ELR (cell line): ENCODE measurements at regions not wholly inside any gene's neighbourhood (a gene's known extent, or its start where the extent isn't known, plus 50 kb on each side); places are given as distances from the start of the nearest gene placed in this dataset.
A peak's percentile ranks its signal among the peaks of the same experiment; 100 is the strongest.
"Not testable (repeated sequence)": the region's sequence is repeated elsewhere in the genome, so short reads cannot be mapped to it uniquely, and the experiment has no call there.

Source experiments
- DNase-seq: peaks from one replicate; pipeline ENCODE4 v3.0.0-alpha.2; 2015; ENCODE audit warnings: low read depth

- peak; percentile 96 for DNase-seq
Measured at GRCh38 chr7:41425926-41426325, 277.0 kb downstream of the INHBA start.

GRCh38 chr7:41421056-41421455 lies 281.8 kb downstream of the INHBA start:
- DNase-seq: no peak

GRCh38 chr7:41420421-41420820 lies 282.5 kb downstream of the INHBA start:
- no peak for DNase-seq

- no peak for DNase-seq
Measured at GRCh38 chr7:41418337-41418736, 284.6 kb downstream of the INHBA start.

DNA sequence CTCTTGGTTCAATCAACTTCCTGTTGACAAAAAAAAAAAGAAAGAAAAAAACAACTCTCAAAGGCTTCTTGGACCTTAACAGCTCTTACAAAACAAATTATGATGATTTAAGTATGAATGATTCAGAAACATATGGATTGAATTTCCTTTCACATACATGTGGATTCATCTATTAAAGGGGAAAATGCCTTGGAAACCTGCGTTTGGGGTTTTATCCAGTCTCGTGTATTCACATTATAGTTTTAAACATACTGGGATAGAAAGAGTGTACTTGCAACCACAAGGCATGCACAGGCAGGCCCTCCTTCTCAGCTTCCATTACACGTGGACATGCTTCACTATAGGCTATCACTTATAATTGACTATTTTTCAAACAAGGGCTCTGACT lies 286.7 kb downstream of the INHBA start:
- DNase-seq: no peak

- no peak for DNase-seq
Measured at GRCh38 chr7:41415471-41416207, 287.3 kb downstream of the INHBA start.

GRCh38 chr7:41415051-41415450 lies 287.8 kb downstream of the INHBA start:
- no peak for DNase-seq

DNA sequence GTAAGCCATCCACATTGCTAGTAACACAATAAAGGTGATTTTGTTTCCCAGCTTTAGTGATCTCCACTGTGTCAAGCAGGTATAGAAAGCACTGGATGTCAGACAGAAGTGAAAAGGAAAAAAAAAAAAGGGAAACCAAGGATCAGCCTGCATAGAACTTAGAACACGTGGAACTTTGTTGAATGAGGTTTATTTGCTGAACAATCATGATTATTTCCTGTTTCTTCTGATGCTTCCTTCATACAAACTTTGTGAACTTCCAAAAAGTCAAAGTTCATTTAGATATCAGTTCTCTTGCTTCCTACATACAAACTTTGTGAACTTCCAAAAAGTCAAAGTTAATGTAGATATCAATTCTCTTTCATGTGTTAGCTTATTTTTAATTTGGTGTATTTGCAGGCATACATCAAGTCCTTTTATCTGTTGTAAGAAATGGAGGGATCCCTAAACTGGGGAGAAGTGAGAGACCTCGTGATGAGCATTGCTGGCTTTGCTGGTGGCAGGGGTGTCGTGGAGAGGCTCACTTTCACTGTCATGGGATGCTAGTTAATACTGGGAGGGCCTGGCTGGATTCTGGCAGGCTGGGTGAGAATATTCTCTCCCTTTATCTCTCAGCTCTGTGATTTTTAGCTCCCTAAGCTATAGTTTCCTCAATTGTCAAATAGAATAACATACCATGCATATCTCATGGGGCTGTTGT lies 298.4 kb downstream of the INHBA start:
- no peak for DNase-seq

GRCh38 chr7:41403291-41403690 lies 299.6 kb downstream of the INHBA start:
- DNase-seq: peak; percentile 56

DNA sequence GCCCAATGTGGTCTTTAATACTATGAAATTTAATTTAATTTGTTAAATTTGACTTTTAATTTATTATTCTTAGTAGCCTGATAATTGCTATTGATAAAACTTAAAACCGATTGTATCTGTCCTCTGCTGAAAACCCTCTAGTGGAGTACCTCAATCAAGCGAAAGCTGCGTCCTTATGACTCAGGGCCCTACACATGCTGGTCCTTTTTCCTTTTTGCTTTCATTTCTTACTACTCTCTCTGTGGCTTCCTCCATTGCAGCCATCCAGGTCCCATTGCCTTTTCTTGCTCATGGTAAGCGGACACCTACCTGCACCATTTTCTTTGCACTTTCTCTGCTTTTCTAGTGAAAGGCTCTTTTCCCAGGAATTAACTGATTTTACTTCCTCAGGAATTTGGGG lies 301.1 kb downstream of the INHBA start:
- DNase-seq: no peak

GRCh38 chr7:41399171-41399570 lies 303.7 kb downstream of the INHBA start:
- DNase-seq: no peak

- no peak for DNase-seq
Measured at GRCh38 chr7:41391818-41392217, 311.1 kb downstream of the INHBA start.

DNA sequence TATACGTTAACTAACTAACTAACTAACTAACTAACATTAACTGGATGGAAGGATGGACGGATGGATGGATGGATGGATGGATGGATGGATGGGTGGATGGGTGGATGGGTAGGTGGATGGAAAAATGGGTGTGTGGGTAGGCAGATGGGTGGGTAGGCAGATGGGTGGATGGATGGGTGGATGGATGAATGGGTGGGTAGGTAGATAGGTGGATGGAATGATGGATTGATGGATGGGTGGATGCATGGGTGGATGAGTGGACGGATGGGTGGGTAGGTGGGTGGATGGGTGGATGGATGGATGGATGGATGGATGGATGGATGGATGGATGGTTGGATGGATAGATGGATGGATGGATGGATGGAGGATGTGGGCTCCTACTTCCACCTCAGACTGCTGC lies 314.0 kb downstream of the INHBA start:
- not testable (repeated sequence) for DNase-seq

GRCh38 chr7:41385996-41386395 lies 316.9 kb downstream of the INHBA start:
- peak; percentile 42 for DNase-seq

- no peak for DNase-seq
Measured at GRCh38 chr7:41384418-41384817, 318.5 kb downstream of the INHBA start.

- peak; percentile 29 for DNase-seq
Measured at GRCh38 chr7:41383596-41383995, 319.3 kb downstream of the INHBA start.

- DNase-seq: no peak
Measured at GRCh38 chr7:41378156-41378555, 324.7 kb downstream of the INHBA start.

GRCh38 chr7:41375582-41375981 lies 327.3 kb downstream of the INHBA start:
- no peak for DNase-seq

DNA sequence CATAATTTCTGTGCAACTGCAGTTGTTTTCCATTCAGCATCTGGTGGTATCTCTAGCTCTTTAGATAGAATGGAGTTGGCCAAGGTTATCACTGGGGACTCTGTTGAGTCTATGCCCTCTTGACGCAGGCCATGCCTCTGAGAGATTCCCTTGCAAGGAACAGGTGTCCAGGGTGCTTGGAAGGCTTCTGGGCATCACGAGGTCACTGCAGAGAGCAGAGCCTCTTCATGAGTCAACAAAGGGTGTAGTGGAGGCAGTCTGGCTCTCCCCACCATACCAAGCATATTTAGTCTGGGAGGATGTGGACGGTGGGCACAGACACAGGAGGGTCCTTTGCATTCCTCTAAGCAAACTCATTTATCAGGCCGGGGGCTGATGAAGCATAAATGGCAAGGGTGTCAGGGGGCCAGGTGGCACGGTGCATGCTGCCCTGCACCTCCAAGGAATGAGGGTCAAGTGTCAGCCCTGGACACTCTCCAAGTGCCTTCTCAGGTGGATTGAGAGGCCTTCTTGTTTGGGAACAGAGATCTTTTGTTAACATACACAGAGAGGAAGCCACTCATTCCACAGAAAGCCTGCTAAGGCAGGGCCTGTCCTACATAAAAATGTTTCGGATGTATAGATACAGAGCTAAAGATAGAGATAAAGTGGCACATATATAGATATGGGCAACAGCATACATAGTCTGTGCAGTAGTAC lies 328.6 kb downstream of the INHBA start:
- no peak for DNase-seq

DNA sequence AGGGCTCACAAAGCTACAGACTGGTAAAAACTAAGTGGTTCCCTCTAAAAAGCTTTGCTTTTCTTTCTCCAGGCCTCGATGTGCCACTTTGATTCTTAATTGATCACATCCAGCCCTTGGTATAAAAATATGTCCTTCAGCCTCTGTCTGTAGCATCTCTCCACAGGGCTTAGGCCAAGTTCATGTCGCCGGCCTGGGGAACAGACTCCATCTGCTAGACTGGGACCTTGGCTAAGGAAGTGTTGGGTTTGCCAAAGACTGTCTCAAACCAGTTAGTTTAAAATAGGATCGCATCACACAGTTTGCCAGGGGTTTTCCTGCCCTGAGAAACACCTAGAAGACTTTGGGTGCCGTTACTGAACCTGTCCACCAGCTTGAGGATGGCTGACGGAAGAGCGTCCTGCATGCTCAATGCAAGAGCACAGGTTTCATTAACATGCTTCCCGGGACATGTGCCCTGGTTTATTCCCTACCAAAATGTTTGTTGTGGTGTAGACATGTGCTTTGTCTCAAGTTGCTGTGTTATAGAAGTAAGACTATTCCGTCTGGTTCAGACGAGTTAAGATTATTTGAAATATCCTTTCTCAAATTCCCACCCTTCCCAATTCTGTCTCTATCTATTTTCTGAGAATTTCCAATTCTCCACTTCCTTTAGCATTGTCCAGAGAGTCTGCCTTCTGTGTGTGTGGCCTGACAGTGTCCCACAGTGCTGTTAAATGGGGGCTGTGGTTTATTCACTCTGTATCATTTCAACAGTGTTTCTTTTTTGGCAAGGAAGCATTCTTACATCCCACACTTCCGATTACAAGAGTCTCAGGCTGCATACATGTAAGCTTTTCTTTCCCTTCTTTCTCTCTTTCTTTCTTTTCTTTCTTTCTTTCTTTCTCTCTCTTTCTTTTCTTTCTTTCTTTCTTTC lies 334.7 kb downstream of the INHBA start:
- no peak for DNase-seq

- DNase-seq: no peak
Measured at GRCh38 chr7:41351091-41351490, 351.8 kb downstream of the INHBA start.

DNA sequence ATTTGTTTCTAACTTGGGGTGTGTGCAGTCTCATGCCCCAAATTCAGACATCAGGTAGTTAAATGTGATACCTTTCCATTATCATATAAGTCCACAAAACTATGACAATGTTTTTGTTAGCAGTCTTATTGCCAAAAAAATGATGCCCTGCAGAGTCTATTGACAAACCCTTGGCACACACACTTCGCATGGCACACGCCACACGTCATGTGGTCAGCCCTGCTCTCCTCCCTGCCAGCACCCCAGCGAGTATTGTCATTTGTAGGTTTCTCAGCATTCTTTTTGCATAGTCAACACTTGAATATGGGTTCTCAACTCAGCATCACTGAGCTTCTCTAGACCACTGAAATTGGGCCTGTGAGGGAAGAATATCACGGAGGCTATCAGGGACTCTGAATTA lies 356.0 kb downstream of the INHBA start:
- DNase-seq: no peak
